ENCODE measurements at regions not wholly inside any gene's neighbourhood (a gene's known extent, or its start where the extent isn't known, plus 50 kb on each side); places are given as distances from the start of the nearest gene placed in this dataset.
"Not testable (repeated sequence)": the region's sequence is repeated elsewhere in the genome, so short reads cannot be mapped to it uniquely, and the experiment has no call there.

DNA sequence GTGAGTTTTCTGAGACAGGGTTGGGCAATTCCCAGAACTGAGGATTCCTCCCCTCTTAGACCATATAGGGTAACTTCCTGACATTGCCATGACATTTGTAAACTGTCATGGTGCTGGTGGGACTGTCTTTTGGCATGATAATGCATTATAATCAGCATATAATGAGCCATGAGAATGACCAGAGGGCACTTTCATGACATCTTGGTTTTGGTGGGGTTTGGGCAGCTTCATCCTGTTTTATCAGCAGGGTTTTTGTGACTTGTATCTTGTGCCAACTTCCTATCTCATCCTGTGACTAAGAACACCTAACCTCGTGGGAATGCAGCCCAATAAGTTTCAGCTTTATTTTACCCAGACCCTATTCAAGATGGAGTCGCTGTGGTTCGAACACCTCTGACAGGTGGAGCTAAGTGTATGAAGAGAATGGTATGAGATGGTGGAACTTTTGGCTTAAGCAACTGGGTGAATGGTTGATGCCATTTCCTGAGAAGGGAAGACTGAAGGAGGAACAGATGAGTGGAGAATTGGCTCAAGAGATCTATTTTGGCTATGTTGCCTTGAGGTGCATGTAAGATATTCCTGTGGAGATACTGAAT, 217.3 kb downstream of the RAB11FIP4 start:
- no peak for DNase-seq (ENCODE audit: low read depth)
- Histone ChIP-seq H3K27me3 (ENCODE audit: control insufficient read depth, insufficient read depth, low read length) (peaks cover 2% of the 10 kb centered on the region), H3K36me3 (ENCODE audit: control insufficient read depth, insufficient read depth, low read length) (no peaks in the 10 kb centered on the region), H3K4me3 (ENCODE audit: low read depth, low read length) (no peak overlapping the region)
- TF ChIP-seq, protein P1, sequence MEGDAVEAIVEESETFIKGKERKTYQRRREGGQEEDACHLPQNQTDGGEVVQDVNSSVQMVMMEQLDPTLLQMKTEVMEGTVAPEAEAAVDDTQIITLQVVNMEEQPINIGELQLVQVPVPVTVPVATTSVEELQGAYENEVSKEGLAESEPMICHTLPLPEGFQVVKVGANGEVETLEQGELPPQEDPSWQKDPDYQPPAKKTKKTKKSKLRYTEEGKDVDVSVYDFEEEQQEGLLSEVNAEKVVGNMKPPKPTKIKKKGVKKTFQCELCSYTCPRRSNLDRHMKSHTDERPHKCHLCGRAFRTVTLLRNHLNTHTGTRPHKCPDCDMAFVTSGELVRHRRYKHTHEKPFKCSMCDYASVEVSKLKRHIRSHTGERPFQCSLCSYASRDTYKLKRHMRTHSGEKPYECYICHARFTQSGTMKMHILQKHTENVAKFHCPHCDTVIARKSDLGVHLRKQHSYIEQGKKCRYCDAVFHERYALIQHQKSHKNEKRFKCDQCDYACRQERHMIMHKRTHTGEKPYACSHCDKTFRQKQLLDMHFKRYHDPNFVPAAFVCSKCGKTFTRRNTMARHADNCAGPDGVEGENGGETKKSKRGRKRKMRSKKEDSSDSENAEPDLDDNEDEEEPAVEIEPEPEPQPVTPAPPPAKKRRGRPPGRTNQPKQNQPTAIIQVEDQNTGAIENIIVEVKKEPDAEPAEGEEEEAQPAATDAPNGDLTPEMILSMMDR (IDR thresholded peaks at IDR 0.05; ENCODE audit: insufficient read depth, low read length, poor library complexity, severe bottlenecking): no peak

DNA sequence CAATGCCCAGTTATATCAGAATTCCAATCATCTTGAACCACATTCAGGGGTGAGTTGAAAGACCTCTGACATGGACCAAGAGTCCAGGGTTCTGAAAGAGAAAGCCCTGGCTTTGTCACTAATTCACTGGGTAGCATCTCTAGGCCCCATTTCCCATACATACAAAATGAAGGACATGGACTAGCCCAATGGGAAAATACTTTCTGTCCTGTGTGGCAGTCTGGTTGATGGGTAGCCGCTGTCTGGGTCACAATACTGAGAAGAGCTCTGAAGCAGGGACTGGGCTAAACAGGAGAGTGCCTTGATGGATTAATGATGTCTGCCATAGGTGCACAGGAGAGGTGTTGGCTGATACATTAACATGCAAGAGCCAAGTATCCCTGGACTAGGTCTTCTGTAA, 214.3 kb downstream of the RAB11FIP4 start:
- no peak for DNase-seq (ENCODE audit: low read depth)
- TF ChIP-seq, protein P1 (IDR thresholded peaks at IDR 0.05; ENCODE audit: insufficient read depth, low read length, poor library complexity, severe bottlenecking): no peak
- Histone ChIP-seq H3K27me3 (ENCODE audit: control insufficient read depth, insufficient read depth, low read length) (peaks cover 2% of the 10 kb centered on the region), H3K36me3 (ENCODE audit: control insufficient read depth, insufficient read depth, low read length) (no peaks in the 10 kb centered on the region), H3K4me3 (ENCODE audit: low read depth, low read length) (no peak overlapping the region)

DNA sequence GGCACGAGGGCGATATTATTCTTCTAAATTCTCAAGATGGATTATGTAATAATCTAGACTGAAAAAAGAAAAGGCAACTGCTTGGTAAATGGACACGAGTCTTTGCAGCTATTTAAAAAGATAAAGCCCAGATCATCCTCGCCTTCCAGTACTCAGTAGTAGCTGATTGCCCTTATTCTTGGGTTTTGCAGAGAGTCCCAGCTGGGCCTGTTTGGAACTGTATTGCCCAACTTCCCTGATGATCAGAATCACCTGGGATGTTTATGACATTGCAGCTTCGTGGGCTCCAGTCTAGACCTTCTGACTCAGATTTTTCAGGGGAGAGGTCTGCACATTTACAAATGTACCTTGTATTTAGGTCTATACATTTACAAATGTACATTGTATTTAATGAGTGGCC, 213.5 kb downstream of the RAB11FIP4 start:
- no peaks in the 10 kb centered on the region for H3K27me3 ChIP-seq (ENCODE audit: control insufficient read depth, insufficient read depth, low read length)
- TF ChIP-seq, protein P1 (IDR thresholded peaks at IDR 0.05; ENCODE audit: insufficient read depth, low read length, poor library complexity, severe bottlenecking): no peak
- H3K36me3 ChIP-seq (ENCODE audit: control insufficient read depth, insufficient read depth, low read length): no peaks in the 10 kb centered on the region
- no peak for DNase-seq (ENCODE audit: low read depth)
- H3K4me3 ChIP-seq (ENCODE audit: low read depth, low read length): no peak overlapping the region

DNA sequence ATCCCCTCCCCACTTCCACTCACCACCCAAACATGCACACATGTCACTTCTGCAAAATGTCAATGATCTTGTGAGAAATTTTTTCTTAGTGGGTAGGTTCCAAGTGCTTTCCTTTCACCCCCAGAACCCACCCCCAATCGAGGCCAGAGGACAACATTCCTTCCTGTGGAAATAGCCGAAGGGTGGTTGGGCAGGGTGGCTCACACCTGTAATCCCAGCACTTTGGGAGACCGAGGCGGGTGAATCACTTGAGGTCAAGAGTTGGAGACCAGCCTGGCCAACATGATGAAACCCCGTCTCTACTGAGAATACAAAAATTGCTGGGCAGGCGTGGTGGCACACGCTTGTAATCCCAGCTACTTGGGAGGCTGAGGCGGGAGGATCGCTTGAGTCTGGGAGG, 208.7 kb downstream of the RAB11FIP4 start:
- not testable (repeated sequence) for DNase-seq (ENCODE audit: low read depth); H3K36me3 ChIP-seq (ENCODE audit: control insufficient read depth, insufficient read depth, low read length)

DNA sequence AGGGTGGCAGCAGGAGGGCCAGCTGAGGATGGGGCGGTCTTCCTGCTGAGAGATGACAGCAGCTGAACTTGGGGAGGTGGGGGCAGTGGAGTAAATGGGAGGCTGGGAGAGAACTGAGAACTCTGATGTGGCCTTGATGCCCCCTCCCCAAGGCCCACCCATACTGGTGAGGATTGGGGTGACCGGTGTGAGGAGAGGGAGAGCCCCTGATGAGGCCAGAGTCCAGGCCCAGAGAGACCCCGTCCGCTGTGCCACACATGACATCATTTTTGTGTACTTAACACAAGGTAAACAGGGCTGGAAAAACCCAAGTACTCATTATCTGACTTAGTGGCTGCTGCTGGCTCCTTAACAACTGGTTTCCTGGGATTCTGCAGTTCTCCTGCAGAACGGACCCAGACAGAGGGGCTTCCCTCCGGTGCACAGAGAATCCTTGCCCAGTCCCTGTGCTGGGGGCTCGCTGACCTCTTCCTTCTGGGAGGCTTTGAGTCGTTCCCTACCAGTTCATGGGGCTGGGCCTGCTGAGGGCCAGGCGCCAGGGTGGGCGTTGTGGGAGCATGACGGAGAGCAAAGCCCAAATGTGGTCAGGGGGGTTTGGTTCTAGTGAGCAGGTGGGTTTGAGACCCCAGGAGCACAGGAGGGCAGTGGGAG, 207.6 kb downstream of the RAB11FIP4 start:
- DNase-seq (ENCODE audit: low read depth): no peak
- TF ChIP-seq, protein P1 (IDR thresholded peaks at IDR 0.05; ENCODE audit: insufficient read depth, low read length, poor library complexity, severe bottlenecking): no peak

More for the DNA sequence above, 208.7 kb downstream of the RAB11FIP4 start:
- H3K27me3 ChIP-seq (ENCODE audit: control insufficient read depth, insufficient read depth, low read length); H3K4me3 ChIP-seq (ENCODE audit: low read depth, low read length): not testable (repeated sequence)

DNA sequence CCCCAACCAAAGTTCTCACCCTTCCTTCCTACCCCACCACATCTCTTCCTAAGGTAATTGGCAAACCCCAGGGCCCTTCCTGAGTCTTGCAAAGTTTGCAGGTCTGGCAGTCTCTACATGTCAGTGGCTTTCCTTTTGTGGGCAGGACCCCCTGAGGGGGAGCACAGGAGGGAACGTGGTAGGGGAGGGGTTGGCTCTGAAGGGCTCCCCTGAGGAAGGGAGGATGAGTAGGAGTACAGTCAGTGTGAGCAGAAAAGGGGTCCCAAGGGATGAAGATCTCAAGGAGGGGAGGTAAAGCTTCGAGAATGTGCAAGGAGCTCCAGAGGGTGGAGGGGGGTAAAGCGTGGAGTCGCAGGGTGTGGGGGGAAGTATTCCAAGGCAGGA, 206.9 kb downstream of the RAB11FIP4 start:
- H3K27me3 ChIP-seq (ENCODE audit: control insufficient read depth, insufficient read depth, low read length): no peaks in the 10 kb centered on the region
- TF ChIP-seq, protein P1 (IDR thresholded peaks at IDR 0.05; ENCODE audit: insufficient read depth, low read length, poor library complexity, severe bottlenecking): no peak
- DNase-seq (ENCODE audit: low read depth): no peak
- H3K36me3 ChIP-seq (ENCODE audit: control insufficient read depth, insufficient read depth, low read length): no peaks in the 10 kb centered on the region
- H3K4me3 ChIP-seq (ENCODE audit: low read depth, low read length): no peak overlapping the region

More for the DNA sequence above, 207.6 kb downstream of the RAB11FIP4 start:
- Histone ChIP-seq H3K4me3 (ENCODE audit: low read depth, low read length) (no peak overlapping the region), H3K36me3 (ENCODE audit: control insufficient read depth, insufficient read depth, low read length) (no peaks in the 10 kb centered on the region), H3K27me3 (ENCODE audit: control insufficient read depth, insufficient read depth, low read length) (no peaks in the 10 kb centered on the region)
